ENCODE measurements at regions not wholly inside any gene's neighbourhood (a gene's known extent, or its start where the extent isn't known, plus 50 kb on each side); places are given as distances from the start of the nearest gene placed in this dataset.
"Not testable (repeated sequence)": the region's sequence is repeated elsewhere in the genome, so short reads cannot be mapped to it uniquely, and the experiment has no call there.

GRCh38 chr7:29709002-29709401 lies 97.3 kb upstream of the WIPF3 start:
- not testable (repeated sequence) for DNase-seq

DNA sequence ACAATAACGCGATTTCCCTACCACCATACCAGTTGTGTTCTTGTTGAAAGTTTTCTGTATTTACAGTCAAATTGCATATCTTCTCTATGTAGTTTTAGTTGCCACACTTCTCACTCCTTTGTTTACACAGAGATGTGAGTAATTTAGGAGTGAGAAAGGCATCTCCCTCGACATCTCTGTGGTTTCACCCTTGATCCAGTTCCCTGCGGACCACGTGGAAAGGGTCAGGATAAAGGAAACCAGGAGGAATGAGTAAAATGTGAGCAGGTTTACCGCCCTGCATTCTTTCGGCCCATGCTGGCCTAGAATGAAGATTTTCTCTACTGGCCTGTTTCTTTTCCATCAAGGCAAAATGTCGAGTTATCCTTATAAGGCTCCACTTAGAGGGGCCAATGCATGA lies 83.2 kb upstream of the WIPF3 start:
- DNase-seq = not testable (repeated sequence)

- DNase-seq = no peak
Measured at GRCh38 chr7:29723599-29723998, 82.7 kb upstream of the WIPF3 start.

GRCh38 chr7:29729534-29730165 lies 76.7 kb upstream of the WIPF3 start:
- DNase-seq = not testable (repeated sequence)

GRCh38 chr7:29734246-29734731 lies 72.0 kb upstream of the WIPF3 start:
- DNase-seq = no peak

GRCh38 chr7:29747645-29748245 lies 58.6 kb upstream of the WIPF3 start:
- not testable (repeated sequence) for DNase-seq

- DNase-seq = peak; percentile 63 to 68
Measured at GRCh38 chr7:29748286-29749099, 57.8 kb upstream of the WIPF3 start.

- no peak for DNase-seq
Measured at GRCh38 chr7:29749701-29750321, 56.5 kb upstream of the WIPF3 start.

GRCh38 chr7:29750373-29750940 lies 55.9 kb upstream of the WIPF3 start:
- not testable (repeated sequence) for DNase-seq

DNA sequence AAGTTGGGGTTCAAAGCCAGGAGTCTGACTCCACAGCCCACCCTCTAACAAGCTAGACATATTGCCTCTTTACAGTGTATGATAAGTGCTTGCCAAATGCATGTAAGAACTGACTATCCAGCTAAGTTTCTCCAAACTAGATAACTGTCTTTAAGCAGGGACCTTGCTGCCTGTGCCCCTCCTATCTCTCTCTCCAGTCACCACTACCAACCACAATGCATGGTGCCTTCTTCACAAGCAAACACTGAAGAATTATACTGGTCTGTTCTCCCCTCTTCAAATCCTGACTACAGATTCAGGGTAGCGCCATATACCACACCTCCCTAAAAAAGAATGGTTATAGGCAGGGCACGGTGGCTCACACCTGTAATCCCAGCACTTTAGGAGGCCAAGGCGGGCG lies 55.3 kb upstream of the WIPF3 start:
- DNase-seq = not testable (repeated sequence)

DNA sequence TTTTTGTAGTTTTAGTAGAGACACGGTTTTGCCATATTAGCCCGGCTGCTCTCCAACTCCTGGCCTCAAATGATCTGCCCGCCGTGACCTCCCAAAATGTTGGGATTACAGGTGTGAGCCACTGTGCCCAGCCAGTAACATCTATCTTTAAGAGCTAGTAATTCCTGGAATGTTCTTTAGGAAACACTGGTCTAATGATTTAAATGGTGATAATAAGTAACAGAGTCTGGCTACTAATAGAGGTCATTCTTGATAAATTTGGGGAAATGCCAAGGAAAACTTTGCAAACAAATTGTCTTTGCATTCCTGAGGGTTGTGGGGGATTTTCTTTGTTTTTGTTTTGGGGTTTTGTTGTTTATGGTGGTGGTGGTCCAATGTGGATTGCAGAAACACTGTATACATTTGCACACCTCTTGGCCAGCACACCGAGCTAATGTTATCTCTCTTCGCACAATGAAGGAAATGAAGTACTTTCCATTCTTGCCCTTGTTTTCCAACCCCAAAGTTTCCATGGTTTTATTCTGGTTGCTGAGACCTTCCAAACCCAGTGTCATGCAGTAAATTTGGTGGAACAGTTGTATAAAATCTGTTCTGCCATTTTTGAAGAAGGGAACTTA lies 51.3 kb upstream of the WIPF3 start:
- no peak for DNase-seq

Data from AML-193 (cell line).